GM19328 (cell line): ENCODE measurements at regions not wholly inside any gene's neighbourhood (a gene's known extent, or its start where the extent isn't known, plus 50 kb on each side); places are given as distances from the start of the nearest gene placed in this dataset.
A peak's percentile ranks its signal among the peaks of the same experiment; 100 is the strongest.
"Not testable (repeated sequence)": the region's sequence is repeated elsewhere in the genome, so short reads cannot be mapped to it uniquely, and the experiment has no call there.

Experiments
- ATAC-seq: cut with Tn5 transposase; IDR thresholded peaks from one replicate; pipeline ENCODE4 v1.9.1; 2021; ENCODE audit warnings: mild to moderate bottlenecking, moderate library complexity; ENCODE audit not compliant: unreplicated experiment

- no peak for ATAC-seq
Measured at GRCh38 chr10:125554753-125555152, 128.2 kb downstream of the TEX36 start.

GRCh38 chr10:125554016-125554703, 128.8 kb downstream of the TEX36 start:
- no peak for ATAC-seq

- no peak for ATAC-seq
Measured at GRCh38 chr10:125553091-125553490, 129.9 kb downstream of the TEX36 start.

- ATAC-seq = no peak
Measured at GRCh38 chr10:125551247-125551646, 131.7 kb downstream of the TEX36 start.

GRCh38 chr10:125550362-125550761, 132.6 kb downstream of the TEX36 start:
- no peak for ATAC-seq

GRCh38 chr10:125549653-125550052, 133.3 kb downstream of the TEX36 start:
- ATAC-seq = no peak

GRCh38 chr10:125548878-125549277, 134.1 kb downstream of the TEX36 start:
- no peak for ATAC-seq

- ATAC-seq = no peak
Measured at GRCh38 chr10:125548356-125548755, 134.6 kb downstream of the TEX36 start.

- ATAC-seq = no peak
Measured at GRCh38 chr10:125547010-125547650, 135.8 kb downstream of the TEX36 start.

GRCh38 chr10:125543796-125544195, 139.2 kb downstream of the TEX36 start:
- no peak for ATAC-seq

GRCh38 chr10:125538947-125539731, 143.8 kb downstream of the TEX36 start:
- ATAC-seq = no peak

GRCh38 chr10:125536236-125536635, 146.7 kb downstream of the TEX36 start:
- no peak for ATAC-seq

GRCh38 chr10:125535559-125535958, 147.4 kb downstream of the TEX36 start:
- ATAC-seq = no peak

- ATAC-seq = no peak
Measured at GRCh38 chr10:125534515-125534914, 148.4 kb downstream of the TEX36 start.

GRCh38 chr10:125533866-125534265, 149.1 kb downstream of the TEX36 start:
- ATAC-seq = no peak

- no peak for ATAC-seq
Measured at GRCh38 chr10:125531465-125531864, 151.5 kb downstream of the TEX36 start.

- no peak for ATAC-seq
Measured at GRCh38 chr10:125523347-125523746, 159.6 kb downstream of the TEX36 start.

GRCh38 chr10:125521721-125522680, 161.0 kb downstream of the TEX36 start:
- ATAC-seq = peak; percentile 53

- no peak for ATAC-seq
Measured at GRCh38 chr10:125520968-125521367, 162.0 kb downstream of the TEX36 start.

GRCh38 chr10:125518397-125518796, 164.6 kb downstream of the TEX36 start:
- not testable (repeated sequence) for ATAC-seq

- no peak for ATAC-seq
Measured at GRCh38 chr10:125515571-125515970, 167.4 kb downstream of the TEX36 start.
